Chondrocyte (in vitro differentiated cells): ENCODE measurements at regions not wholly inside any gene's neighbourhood (a gene's known extent, or its start where the extent isn't known, plus 50 kb on each side); places are given as distances from the start of the nearest gene placed in this dataset.
"Not testable (repeated sequence)": the region's sequence is repeated elsewhere in the genome, so short reads cannot be mapped to it uniquely, and the experiment has no call there.

ENCODE experiments used
- DNase-seq: peaks from one replicate; pipeline ENCODE4 v3.0.0; 2021; ENCODE audit warnings: mixed read lengths, low spot score
- H3K27ac Mint-ChIP-seq: one replicate; pipeline ENCODE4 v1.8.0; 2021; ENCODE audit warnings: mild to moderate bottlenecking, moderate library complexity, mixed read lengths; ENCODE audit not compliant: unreplicated experiment
- H3K27me3 Mint-ChIP-seq: 2 replicates; pipeline ENCODE4 v1.8.0; 2021; ENCODE audit warnings: low read depth, mixed read lengths
- H3K36me3 Mint-ChIP-seq: 2 replicates; pipeline ENCODE4 v1.8.0; 2021; ENCODE audit warnings: low read depth, mixed read lengths
- H3K4me1 Mint-ChIP-seq: 2 replicates; pipeline ENCODE4 v1.8.0; 2021; ENCODE audit warnings: low read depth, mild to moderate bottlenecking, mixed read lengths
- H3K4me3 Mint-ChIP-seq: one replicate; pipeline ENCODE4 v1.8.0; 2021; ENCODE audit warnings: mild to moderate bottlenecking, moderate library complexity, mixed read lengths; ENCODE audit not compliant: unreplicated experiment
- H3K9me3 Mint-ChIP-seq: 2 replicates; pipeline ENCODE4 v1.8.0; 2021; ENCODE audit warnings: low read depth, mixed read lengths
- TF ChIP-seq, protein P1 (sequence below): fragments of 200-600 bp; sonication (generic); IDR thresholded peaks from 2 replicates; pipeline ENCODE4 v1.5.0; 2021; ENCODE audit warnings: antibody characterized with exemption, mild to moderate bottlenecking, moderate library complexity

- TF ChIP-seq, protein P1, sequence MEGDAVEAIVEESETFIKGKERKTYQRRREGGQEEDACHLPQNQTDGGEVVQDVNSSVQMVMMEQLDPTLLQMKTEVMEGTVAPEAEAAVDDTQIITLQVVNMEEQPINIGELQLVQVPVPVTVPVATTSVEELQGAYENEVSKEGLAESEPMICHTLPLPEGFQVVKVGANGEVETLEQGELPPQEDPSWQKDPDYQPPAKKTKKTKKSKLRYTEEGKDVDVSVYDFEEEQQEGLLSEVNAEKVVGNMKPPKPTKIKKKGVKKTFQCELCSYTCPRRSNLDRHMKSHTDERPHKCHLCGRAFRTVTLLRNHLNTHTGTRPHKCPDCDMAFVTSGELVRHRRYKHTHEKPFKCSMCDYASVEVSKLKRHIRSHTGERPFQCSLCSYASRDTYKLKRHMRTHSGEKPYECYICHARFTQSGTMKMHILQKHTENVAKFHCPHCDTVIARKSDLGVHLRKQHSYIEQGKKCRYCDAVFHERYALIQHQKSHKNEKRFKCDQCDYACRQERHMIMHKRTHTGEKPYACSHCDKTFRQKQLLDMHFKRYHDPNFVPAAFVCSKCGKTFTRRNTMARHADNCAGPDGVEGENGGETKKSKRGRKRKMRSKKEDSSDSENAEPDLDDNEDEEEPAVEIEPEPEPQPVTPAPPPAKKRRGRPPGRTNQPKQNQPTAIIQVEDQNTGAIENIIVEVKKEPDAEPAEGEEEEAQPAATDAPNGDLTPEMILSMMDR: no peak
Observed at GRCh38 chr1:191065771-191066170, 588.1 kb upstream of the BRINP3 start.

DNA sequence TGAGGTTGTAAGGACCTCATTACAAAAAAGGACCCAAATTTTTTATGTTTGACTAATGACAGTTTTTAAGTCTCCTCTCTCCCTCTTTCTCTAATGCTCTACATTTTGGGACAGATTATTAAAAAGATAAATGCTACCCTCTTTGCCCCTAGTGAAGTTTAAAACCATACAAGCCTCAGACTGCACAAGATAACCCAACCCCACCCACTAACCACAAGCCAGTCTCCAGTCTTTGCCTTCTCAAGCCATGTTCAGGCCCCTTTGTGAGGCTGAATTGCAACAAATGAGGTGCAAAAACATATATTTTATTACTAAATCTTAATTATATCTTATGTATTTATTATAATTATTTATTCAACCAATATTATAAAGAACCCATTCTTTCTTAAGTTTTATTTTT, 597.2 kb upstream of the BRINP3 start:
- H3K4me3 Mint-ChIP-seq: no peak overlapping the region
- peaks cover 13% of the 10 kb centered on the region for H3K9me3 Mint-ChIP-seq
- TF ChIP-seq, protein P1: no peak
- no peaks in the 10 kb centered on the region for H3K4me1 Mint-ChIP-seq
- H3K36me3 Mint-ChIP-seq: no peaks in the 10 kb centered on the region
- H3K27ac Mint-ChIP-seq: no peak overlapping the region
- no peaks in the 10 kb centered on the region for H3K27me3 Mint-ChIP-seq
- DNase-seq: no peak

More at GRCh38 chr1:191065771-191066170, 588.1 kb upstream of the BRINP3 start:
- Mint-ChIP-seq H3K4me3 (no peak overlapping the region), H3K36me3 (no peaks in the 10 kb centered on the region), H3K27me3 (no peaks in the 10 kb centered on the region), H3K4me1 (no peaks in the 10 kb centered on the region), H3K9me3 (peaks cover 11% of the 10 kb centered on the region), H3K27ac (no peak overlapping the region)
- DNase-seq: no peak

DNA sequence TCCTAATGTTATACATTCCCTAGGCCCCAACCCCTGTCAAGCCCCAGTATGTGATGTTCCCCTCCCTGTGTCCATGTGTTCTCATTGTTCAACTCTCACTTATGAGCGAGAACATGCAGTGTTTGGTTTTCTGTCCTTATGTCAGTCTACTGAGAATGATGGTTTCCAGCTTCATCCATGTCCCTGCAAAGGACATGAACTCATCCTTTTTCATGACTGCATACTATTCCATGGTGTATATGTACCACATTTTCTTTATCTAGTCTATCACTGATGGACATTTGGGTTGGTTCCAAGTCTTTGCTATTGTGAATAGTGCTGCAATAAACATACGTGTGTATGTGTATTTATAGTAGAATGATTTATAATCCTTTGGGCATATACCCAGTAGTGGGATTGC, 605.4 kb upstream of the BRINP3 start:
- H3K36me3 Mint-ChIP-seq, DNase-seq, H3K9me3 Mint-ChIP-seq, H3K27me3 Mint-ChIP-seq, H3K27ac Mint-ChIP-seq, H3K4me3 Mint-ChIP-seq, H3K4me1 Mint-ChIP-seq: not testable (repeated sequence)

- H3K9me3 Mint-ChIP-seq: peaks cover 3% of the 10 kb centered on the region
- H3K36me3 Mint-ChIP-seq: no peaks in the 10 kb centered on the region
- H3K4me1 Mint-ChIP-seq: no peaks in the 10 kb centered on the region
- H3K27me3 Mint-ChIP-seq: peaks cover 4% of the 10 kb centered on the region
- no peak overlapping the region for H3K27ac Mint-ChIP-seq
- H3K4me3 Mint-ChIP-seq: no peak overlapping the region
- no peak for DNase-seq
- TF ChIP-seq, protein P1: no peak
Observed at GRCh38 chr1:191085121-191085520, 607.5 kb upstream of the BRINP3 start.

DNA sequence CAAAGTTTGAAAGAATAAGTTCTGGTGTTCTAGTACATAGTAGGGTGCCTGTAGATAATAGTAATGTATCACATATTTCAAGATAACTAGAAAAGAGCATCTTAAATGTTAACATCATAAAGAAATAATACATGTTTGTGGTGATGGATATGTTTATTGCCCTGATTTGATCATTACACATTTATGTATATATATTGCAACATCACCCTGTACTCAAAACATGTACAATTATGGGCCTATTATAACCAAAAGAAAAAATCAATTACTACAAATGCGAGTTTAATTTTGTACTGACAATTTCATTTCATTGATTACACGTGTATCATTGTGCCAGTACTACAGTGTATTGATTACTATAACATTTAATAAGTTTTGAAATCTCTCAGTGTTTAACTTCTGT, 609.2 kb upstream of the BRINP3 start:
- no peak for DNase-seq
- Mint-ChIP-seq H3K9me3 (no peaks in the 10 kb centered on the region), H3K27me3 (peaks cover 4% of the 10 kb centered on the region), H3K27ac (no peak overlapping the region), H3K36me3 (no peaks in the 10 kb centered on the region), H3K4me1 (no peaks in the 10 kb centered on the region), H3K4me3 (no peak overlapping the region)
- TF ChIP-seq, protein P1: no peak

DNA sequence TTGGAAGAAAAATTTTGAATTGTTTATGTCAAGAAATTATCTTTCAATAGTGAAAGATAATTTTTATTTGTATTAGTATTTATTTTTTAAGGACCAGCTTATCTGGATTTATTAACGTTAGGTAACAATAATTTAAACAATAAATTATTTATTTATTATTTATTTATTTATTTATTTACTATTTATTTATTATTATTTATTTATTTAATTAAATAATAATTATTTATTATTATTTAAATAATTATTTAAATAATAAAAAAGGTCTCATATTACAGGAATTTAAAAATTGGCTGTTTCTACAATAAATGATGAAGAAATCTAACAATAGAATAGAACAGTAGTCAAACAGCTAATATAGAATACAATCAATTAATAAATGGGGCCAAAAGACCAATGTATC, 618.7 kb upstream of the BRINP3 start:
- no peak overlapping the region for H3K27ac Mint-ChIP-seq
- no peaks in the 10 kb centered on the region for H3K9me3 Mint-ChIP-seq
- no peak for DNase-seq
- no peaks in the 10 kb centered on the region for H3K27me3 Mint-ChIP-seq
- H3K4me1 Mint-ChIP-seq: no peaks in the 10 kb centered on the region
- H3K4me3 Mint-ChIP-seq: no peak overlapping the region
- TF ChIP-seq, protein P1: no peak
- no peaks in the 10 kb centered on the region for H3K36me3 Mint-ChIP-seq
